PFSK-1 (cell line): ENCODE measurements at regions not wholly inside any gene's neighbourhood (a gene's known extent, or its start where the extent isn't known, plus 50 kb on each side); places are given as distances from the start of the nearest gene placed in this dataset.

ENCODE experiments used
- FOXP2 ChIP-seq: optimal IDR thresholded peaks from 2 replicates; pipeline ENCODE3; 2011; ENCODE audit warnings: borderline replicate concordance, control low read depth, inconsistent platforms; ENCODE audit not compliant: insufficient read depth; ENCODE audit errors: extremely low read length, extremely low read depth
- POLR2AphosphoS5 ChIP-seq: IDR thresholded peaks from 2 replicates; pipeline ENCODE4 v1.6.1; 2012; ENCODE audit warnings: low read depth, mild to moderate bottlenecking, control low read depth, low read length, moderate library complexity
- SIN3A ChIP-seq: IDR thresholded peaks from 2 replicates; pipeline ENCODE4 v1.6.1; 2012; ENCODE audit warnings: mild to moderate bottlenecking, low read length, moderate library complexity, borderline replicate concordance; ENCODE audit not compliant: insufficient read depth
- TAF1 ChIP-seq: IDR thresholded peaks from 2 replicates; pipeline ENCODE4 v1.6.1; 2012; ENCODE audit warnings: low read length, control low read depth, borderline replicate concordance; ENCODE audit not compliant: insufficient read depth
- TF ChIP-seq, protein P1 (sequence below), 2 experiments: IDR thresholded peaks; 2 replicates each; pipeline versions ENCODE4 v1.6.1 to v1.8.0; 2011 to 2012; ENCODE audit warnings: low read depth in 2 of 2, low read length in 2 of 2, control low read depth in 1 of 2, inconsistent platforms in 1 of 2, mild to moderate bottlenecking in 1 of 2, moderate library complexity in 1 of 2; ENCODE audit not compliant: insufficient read depth in 1 of 2

DNA sequence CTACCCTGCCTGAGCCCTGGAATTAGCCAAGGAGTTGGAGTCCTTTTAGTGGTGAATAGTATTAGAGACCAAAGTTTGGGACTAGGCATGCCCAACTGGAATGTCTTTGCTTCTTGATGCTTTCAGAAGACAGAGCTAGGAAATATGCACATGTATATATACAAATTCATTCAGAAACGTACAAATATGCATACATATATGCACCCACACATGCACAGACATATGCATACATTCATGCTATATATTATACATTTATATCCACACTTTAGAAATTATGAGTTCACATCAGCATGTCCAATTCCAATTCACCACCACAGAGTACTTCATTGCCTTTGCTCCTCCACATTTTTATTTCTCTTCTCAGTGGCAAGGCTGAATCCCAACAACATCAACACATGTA is 398.3 kb upstream of the MPDZ start:
- TF ChIP-seq TAF1: no peak
- TF ChIP-seq, protein P1, sequence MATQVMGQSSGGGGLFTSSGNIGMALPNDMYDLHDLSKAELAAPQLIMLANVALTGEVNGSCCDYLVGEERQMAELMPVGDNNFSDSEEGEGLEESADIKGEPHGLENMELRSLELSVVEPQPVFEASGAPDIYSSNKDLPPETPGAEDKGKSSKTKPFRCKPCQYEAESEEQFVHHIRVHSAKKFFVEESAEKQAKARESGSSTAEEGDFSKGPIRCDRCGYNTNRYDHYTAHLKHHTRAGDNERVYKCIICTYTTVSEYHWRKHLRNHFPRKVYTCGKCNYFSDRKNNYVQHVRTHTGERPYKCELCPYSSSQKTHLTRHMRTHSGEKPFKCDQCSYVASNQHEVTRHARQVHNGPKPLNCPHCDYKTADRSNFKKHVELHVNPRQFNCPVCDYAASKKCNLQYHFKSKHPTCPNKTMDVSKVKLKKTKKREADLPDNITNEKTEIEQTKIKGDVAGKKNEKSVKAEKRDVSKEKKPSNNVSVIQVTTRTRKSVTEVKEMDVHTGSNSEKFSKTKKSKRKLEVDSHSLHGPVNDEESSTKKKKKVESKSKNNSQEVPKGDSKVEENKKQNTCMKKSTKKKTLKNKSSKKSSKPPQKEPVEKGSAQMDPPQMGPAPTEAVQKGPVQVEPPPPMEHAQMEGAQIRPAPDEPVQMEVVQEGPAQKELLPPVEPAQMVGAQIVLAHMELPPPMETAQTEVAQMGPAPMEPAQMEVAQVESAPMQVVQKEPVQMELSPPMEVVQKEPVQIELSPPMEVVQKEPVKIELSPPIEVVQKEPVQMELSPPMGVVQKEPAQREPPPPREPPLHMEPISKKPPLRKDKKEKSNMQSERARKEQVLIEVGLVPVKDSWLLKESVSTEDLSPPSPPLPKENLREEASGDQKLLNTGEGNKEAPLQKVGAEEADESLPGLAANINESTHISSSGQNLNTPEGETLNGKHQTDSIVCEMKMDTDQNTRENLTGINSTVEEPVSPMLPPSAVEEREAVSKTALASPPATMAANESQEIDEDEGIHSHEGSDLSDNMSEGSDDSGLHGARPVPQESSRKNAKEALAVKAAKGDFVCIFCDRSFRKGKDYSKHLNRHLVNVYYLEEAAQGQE (IDR thresholded peaks at IDR 0.05; ENCODE audit: insufficient read depth in 1 of 2, low read depth in 2 of 2, low read length in 2 of 2): no peak
- no peak for TF ChIP-seq POLR2AphosphoS5
- TF ChIP-seq FOXP2: no peak
- TF ChIP-seq SIN3A: no peak

GRCh38 chr9:13675638-13676000 is 396.1 kb upstream of the MPDZ start:
- no peak for TF ChIP-seq TAF1

DNA sequence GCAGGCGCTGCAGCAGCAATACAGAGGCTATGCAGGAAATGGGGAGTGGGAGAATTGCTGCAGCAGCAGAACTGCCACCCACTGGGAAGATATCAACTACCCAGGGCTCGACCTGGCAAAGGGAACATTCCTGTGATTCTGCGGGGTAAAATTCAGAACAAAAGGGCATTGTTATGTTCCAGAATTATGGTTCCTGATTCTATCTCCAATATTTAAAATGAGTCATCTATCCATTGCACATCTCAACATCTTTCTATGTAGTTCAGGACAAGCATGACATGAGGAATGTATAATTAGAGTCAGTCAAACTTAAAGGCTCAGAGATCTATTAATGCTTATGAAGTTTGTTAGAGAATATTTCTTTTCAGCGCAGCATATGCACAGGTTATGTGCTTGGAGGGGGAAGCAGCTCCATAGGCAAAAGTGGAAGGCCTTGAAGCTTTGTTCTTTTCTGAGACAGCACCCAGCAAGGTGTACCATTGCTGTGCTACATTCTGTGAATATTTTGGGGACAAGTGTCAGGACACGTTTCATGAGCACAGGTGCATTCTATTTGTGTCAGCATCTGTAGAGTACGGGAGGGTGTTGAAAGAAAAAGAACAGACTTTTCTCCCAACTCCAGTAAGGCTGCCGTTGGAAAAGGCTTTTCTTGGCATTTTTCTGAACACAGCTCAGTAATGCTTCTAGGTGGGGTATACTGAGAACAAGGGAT is 395.6 kb upstream of the MPDZ start:
- TF ChIP-seq TAF1: no peak
- no peak for TF ChIP-seq POLR2AphosphoS5
- no peak for TF ChIP-seq SIN3A
- TF ChIP-seq, protein P1 (IDR thresholded peaks at IDR 0.05; ENCODE audit: insufficient read depth in 1 of 2, low read depth in 2 of 2, low read length in 2 of 2): no peak
- no peak for TF ChIP-seq FOXP2

DNA sequence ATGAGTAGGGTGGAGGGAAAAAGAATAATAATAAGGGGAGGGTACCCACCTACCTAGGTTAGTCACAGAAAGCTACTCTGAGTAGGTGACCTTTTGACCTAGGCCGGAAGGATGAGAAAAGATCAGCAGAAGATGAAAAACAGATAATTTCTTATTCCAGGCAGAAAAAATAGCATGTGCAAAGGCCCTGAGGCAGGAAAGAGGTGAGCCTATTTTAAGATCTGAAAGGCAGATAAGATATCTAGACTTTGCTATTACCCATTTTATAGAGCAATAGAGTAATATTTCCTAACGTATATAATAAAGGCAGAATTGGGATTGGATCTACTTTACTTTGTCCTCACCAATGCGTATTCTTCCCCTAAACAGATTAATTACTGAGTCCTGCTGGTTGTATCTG is 393.9 kb upstream of the MPDZ start:
- no peak for TF ChIP-seq TAF1

DNA sequence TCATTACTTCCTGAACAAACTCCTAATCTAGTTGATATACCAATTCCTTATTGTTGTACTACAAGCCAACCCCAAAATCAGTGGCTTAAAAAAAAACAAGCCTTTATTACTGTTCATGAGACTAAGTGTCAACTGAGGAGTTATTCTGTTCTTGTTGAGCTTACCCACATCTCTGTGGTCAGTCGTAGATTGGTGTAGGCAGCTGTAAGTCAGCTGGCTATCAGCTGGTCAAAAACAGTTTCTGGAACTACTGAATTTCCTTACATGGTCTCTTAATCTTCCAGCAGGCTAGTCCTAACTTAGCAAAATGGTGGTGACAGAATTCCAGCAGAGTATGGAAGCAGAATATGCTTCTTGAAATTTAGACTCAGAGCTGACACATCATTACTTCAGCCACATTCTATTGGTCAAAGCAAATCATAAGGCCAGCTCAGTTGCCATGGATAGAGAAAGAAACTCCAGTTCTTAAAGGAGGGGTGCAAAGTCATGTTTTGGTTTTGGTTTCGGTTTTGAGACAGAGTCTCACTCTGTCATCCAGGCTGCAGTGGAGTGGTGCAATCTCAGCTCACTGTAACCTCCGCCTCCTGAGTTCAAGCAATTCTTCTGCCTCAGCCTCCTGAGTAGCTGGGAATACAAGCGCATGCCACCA is 386.1 kb upstream of the MPDZ start:
- no peak for TF ChIP-seq FOXP2
- no peak for TF ChIP-seq POLR2AphosphoS5
- TF ChIP-seq, protein P1 (IDR thresholded peaks at IDR 0.05; ENCODE audit: insufficient read depth in 1 of 2, low read depth in 2 of 2, low read length in 2 of 2): no peak
- TF ChIP-seq SIN3A: no peak
- no peak for TF ChIP-seq TAF1

GRCh38 chr9:13661014-13661413 is 381.5 kb upstream of the MPDZ start:
- TF ChIP-seq, protein P1 (IDR thresholded peaks at IDR 0.05; ENCODE audit: insufficient read depth in 1 of 2, low read depth in 2 of 2, low read length in 2 of 2): no peak
- TF ChIP-seq POLR2AphosphoS5: no peak
- no peak for TF ChIP-seq SIN3A
- no peak for TF ChIP-seq FOXP2
- TF ChIP-seq TAF1: no peak
